ENCODE measurements at regions not wholly inside any gene's neighbourhood (a gene's known extent, or its start where the extent isn't known, plus 50 kb on each side); places are given as distances from the start of the nearest gene placed in this dataset.

DNA sequence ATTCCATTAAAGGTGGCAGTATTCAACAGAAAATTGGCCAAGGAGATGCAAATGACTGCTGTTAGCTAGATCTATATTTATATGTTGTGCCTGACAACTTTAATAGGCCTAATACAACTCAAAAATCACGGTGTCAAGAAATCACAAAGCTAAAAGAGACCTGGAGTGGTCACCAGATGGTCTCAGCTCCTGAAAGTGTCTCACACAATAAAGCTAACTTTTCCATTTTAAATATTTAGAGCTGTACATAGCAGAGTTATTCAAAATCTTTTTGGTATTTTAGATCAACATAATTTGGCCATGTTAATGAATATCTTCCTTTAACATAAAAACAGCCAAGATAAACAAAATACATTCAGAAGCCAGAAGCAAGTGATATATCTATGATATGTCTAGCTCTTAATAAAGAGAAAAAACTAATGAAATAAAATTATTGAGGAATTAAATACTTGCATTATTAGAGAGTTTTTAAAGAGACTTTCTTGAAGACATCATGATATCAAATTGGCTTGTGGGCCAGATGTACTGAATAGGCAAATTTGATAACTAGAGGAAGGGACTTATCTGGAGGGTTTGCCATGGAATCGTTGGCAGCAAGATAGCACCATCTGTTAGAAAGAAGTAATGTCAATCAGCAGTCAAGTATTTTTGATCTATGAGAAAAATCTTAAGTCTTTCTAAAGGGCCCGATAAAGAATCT lies 84.9 kb upstream of the SCAF8 start:
- DNase-seq (ENCODE audit: low read depth), result no peak
- H3K4me3 ChIP-seq (ENCODE audit: low read depth, low read length), result no peak overlapping the region
- TF ChIP-seq, protein P1, sequence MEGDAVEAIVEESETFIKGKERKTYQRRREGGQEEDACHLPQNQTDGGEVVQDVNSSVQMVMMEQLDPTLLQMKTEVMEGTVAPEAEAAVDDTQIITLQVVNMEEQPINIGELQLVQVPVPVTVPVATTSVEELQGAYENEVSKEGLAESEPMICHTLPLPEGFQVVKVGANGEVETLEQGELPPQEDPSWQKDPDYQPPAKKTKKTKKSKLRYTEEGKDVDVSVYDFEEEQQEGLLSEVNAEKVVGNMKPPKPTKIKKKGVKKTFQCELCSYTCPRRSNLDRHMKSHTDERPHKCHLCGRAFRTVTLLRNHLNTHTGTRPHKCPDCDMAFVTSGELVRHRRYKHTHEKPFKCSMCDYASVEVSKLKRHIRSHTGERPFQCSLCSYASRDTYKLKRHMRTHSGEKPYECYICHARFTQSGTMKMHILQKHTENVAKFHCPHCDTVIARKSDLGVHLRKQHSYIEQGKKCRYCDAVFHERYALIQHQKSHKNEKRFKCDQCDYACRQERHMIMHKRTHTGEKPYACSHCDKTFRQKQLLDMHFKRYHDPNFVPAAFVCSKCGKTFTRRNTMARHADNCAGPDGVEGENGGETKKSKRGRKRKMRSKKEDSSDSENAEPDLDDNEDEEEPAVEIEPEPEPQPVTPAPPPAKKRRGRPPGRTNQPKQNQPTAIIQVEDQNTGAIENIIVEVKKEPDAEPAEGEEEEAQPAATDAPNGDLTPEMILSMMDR (IDR thresholded peaks at IDR 0.05; ENCODE audit: control insufficient read depth, extremely low read depth, insufficient read depth), result no peak

DNA sequence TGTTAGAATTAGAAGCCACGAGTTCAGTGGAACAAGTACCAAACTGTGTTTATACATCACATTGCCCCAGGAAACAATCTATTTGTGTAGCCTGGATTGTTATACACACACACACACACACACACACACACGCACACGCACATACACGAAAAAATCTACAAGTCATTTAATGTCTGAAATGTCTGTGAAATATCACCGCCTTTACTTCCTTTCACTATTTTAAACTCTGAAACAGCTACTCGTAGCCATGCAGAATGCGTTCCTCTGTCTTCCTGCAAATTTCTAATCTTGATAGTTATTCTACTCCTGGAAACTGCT lies 84.4 kb upstream of the SCAF8 start:
- TF ChIP-seq, protein P1 (IDR thresholded peaks at IDR 0.05; ENCODE audit: control insufficient read depth, extremely low read depth, insufficient read depth), result no peak
- DNase-seq (ENCODE audit: low read depth), result no peak
- H3K4me3 ChIP-seq (ENCODE audit: low read depth, low read length), result no peak overlapping the region

DNA sequence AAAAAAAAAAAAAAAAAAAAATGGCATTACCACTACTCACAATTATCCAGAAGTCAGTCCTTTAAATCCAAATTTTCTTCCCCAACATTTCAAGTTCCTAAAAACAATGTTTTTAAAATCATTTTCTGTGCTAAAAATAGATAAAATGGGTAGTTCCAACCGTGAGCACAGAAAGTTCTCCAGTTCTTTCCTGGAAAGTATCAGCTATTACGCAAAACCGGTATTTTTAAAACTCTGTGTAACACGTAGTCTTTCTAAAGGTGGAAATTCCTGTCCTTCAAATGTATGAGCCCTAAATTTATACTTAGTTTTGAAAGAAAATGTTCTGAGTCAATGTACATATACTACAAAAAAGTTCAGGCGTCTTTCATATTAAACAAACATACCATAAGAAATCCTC lies 83.5 kb upstream of the SCAF8 start:
- no peak for DNase-seq (ENCODE audit: low read depth)
- TF ChIP-seq, protein P1 (IDR thresholded peaks at IDR 0.05; ENCODE audit: control insufficient read depth, extremely low read depth, insufficient read depth), result no peak
- no peak overlapping the region for H3K4me3 ChIP-seq (ENCODE audit: low read depth, low read length)

DNA sequence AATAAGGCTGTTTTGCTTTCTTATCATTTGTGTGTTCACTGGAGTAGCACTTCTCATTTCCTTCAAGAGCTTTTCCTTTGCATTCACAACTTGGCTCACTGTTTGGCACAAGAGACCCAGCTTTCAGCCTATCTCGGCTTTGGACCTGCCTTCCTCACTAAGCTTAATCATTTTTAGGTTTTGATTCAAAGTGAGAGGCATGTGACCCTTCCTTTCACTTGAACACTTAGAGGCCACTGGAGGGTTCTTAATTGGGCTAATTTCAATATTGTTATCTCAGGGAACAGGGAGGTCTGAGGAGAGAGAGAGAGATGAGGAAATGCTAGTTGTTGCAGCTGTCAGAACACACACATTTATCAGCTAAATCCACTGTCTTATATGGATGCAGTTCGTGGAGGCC lies 82.9 kb upstream of the SCAF8 start:
- no peak for DNase-seq (ENCODE audit: low read depth)
- TF ChIP-seq, protein P1 (IDR thresholded peaks at IDR 0.05; ENCODE audit: control insufficient read depth, extremely low read depth, insufficient read depth), result no peak
- H3K4me3 ChIP-seq (ENCODE audit: low read depth, low read length), result no peak overlapping the region

DNA sequence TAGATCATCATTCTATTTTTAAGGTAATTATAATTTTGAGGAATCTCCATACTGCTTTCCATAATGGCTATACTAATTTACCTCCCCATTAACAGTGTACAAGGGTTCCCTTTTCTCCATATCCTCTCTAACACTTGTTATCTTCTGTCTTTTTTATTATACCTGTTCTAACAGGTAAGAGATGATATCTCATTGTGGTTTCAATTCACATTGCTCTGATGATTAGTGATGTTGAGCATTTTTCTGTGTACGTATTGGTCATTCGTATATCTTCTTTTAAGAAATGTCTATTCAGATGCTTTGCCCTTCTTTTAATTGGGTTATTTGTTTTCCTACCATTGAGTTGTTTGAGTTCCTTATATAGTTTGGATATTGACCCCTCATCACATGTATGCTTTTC lies 81.6 kb upstream of the SCAF8 start:
- DNase-seq (ENCODE audit: low read depth), result no peak
- no peak overlapping the region for H3K4me3 ChIP-seq (ENCODE audit: low read depth, low read length)
- TF ChIP-seq, protein P1 (IDR thresholded peaks at IDR 0.05; ENCODE audit: control insufficient read depth, extremely low read depth, insufficient read depth), result no peak

DNA sequence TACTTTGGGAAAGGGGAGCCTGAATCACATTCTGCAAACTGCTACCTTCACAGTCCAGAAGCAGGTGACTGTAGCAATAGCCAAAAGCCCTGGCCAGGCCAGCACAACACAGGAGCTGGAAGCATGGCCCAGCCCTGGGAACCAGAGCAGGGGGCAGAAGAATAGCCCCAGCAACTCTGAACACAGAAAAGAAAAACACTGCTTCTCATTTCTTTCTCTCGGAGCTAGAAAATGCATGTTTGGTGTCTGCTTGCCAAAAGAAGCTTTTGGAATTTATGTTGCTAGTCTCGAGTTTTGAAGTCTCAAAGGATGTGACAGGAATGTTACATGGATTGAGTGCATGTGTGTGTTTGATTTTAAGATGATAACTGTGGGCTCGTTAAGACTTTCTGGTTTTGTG lies 79.8 kb upstream of the SCAF8 start:
- no peak overlapping the region for H3K4me3 ChIP-seq (ENCODE audit: low read depth, low read length)
- TF ChIP-seq, protein P1 (IDR thresholded peaks at IDR 0.05; ENCODE audit: control insufficient read depth, extremely low read depth, insufficient read depth), result no peak
- DNase-seq (ENCODE audit: low read depth), result no peak

DNA sequence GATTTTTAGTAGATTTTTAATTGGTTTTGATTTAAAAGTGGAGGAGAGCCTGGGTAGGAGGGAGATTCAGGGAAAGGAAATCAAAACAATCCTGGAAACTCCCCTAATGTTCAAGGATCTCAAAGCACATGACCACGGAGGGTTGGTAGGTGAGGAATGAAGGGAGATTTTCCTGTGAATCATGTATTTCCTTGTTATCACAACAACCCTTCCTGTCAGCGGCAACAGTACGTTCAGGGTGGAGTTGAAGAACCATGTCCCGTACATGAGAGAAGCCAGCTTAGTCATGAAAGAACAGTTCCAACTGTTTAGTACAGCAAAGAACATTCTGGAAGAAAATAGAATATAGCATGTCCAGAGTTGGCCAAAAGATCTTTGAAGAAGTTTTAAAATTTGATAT lies 79.4 kb upstream of the SCAF8 start:
- TF ChIP-seq, protein P1 (IDR thresholded peaks at IDR 0.05; ENCODE audit: control insufficient read depth, extremely low read depth, insufficient read depth), result no peak
- DNase-seq (ENCODE audit: low read depth), result no peak
- H3K4me3 ChIP-seq (ENCODE audit: low read depth, low read length), result no peak overlapping the region

All from LNCaP clone FGC (cell line).